HUES64 (cell line): ENCODE measurements at regions not wholly inside any gene's neighbourhood (a gene's known extent, or its start where the extent isn't known, plus 50 kb on each side); places are given as distances from the start of the nearest gene placed in this dataset.

Experiments
- H3K27ac ChIP-seq: 2 replicates; pipeline ENCODE4 v1.7.0; 2013; ENCODE audit warnings: low read depth, low read length, inconsistent platforms
- H3K27me3 ChIP-seq: 2 replicates; pipeline ENCODE4 v1.6.1; 2013; ENCODE audit warnings: mild to moderate bottlenecking, low read length; ENCODE audit not compliant: insufficient read depth
- H3K36me3 ChIP-seq: 2 replicates; pipeline ENCODE4 v1.6.1; 2013; ENCODE audit warnings: mild to moderate bottlenecking, low read length; ENCODE audit not compliant: insufficient read depth
- H3K4me1 ChIP-seq: 2 replicates; pipeline ENCODE4 v1.6.1; 2013; ENCODE audit warnings: mild to moderate bottlenecking, low read length, moderate library complexity; ENCODE audit not compliant: insufficient read depth
- H3K4me3 ChIP-seq: 2 replicates; pipeline ENCODE4 v1.5.1; 2013; ENCODE audit warnings: mild to moderate bottlenecking, low read length, moderate library complexity
- H3K9ac ChIP-seq: 2 replicates; pipeline ENCODE4 v1.6.1; 2013; ENCODE audit warnings: mild to moderate bottlenecking, low read depth, low read length
- H3K9me3 ChIP-seq: 2 replicates; pipeline ENCODE4 v1.6.1; 2013; ENCODE audit warnings: low read depth, low read length; ENCODE audit not compliant: insufficient read depth
- WGBS: fragments of 150-250, 120-280 bp; methylation state at CpG from one replicate; pipeline ENCODE4 v1.1.7; 2013; ENCODE audit warnings: missing lambda C conversion rate; 5-methylcytosine and 5-hydroxymethylcytosine counted together

DNA sequence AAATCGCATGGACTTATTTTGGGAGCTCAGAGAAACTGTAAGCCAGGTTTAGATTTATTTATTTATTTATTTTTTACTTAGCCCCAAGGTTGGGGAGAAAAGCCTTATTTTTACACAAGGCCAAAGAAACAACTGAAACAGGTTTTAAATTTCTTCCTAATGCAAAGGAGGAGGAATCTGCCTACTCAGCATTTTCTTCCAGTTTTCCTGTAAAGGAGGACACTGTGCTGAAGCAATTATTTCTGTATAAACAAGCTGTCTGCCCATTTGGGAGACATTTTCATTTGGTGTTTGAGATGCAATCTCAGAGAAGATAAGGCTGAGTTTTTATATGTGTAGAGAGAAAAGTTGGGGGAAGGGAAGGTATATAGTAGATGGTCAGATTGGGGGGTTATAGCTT lies 125.0 kb downstream of the ETAA1 start:
- H3K36me3 ChIP-seq = no peaks in the 10 kb centered on the region
- H3K9me3 ChIP-seq = no peaks in the 10 kb centered on the region
- no peak overlapping the region for H3K27ac ChIP-seq
- H3K4me3 ChIP-seq = no peak overlapping the region
- WGBS = no CpG with 5 or more reads among the region's 1 CpG
- H3K9ac ChIP-seq = no peak overlapping the region
- no peaks in the 10 kb centered on the region for H3K27me3 ChIP-seq
- H3K4me1 ChIP-seq = no peaks in the 10 kb centered on the region; the same call in 1 of the 2 replicates

GRCh38 chr2:67524213-67524612 lies 127.1 kb downstream of the ETAA1 start:
- Histone ChIP-seq H3K27me3 (no peaks in the 10 kb centered on the region), H3K27ac (no peak overlapping the region), H3K36me3 (no peaks in the 10 kb centered on the region), H3K4me1 (no peaks in the 10 kb centered on the region; the same call in 1 of the 2 replicates), H3K4me3 (no peak overlapping the region), H3K9ac (no peak overlapping the region), H3K9me3 (0 out of 2 replicates have a peak, but pooled peaks cover 3% of the 10 kb centered on the region)
- WGBS = 91% methylated on average over 2 of the region's 2 CpGs

- Histone ChIP-seq H3K9ac (no peak overlapping the region), H3K36me3 (no peaks in the 10 kb centered on the region), H3K4me3 (no peak overlapping the region), H3K27ac (no peak overlapping the region), H3K4me1 (no peaks in the 10 kb centered on the region; the same call in 1 of the 2 replicates), H3K27me3 (no peaks in the 10 kb centered on the region), H3K9me3 (0 out of 2 replicates have a peak, but pooled peaks cover 3% of the 10 kb centered on the region)
These were observed 127.6 kb downstream of the ETAA1 start for GRCh38 chr2:67524777-67525176.

- Histone ChIP-seq H3K4me1 (no peaks in the 10 kb centered on the region; the same call in 1 of the 2 replicates), H3K9ac (no peak overlapping the region), H3K27me3 (no peaks in the 10 kb centered on the region), H3K36me3 (no peaks in the 10 kb centered on the region), H3K9me3 (0 out of 2 replicates have a peak, but pooled peaks cover 3% of the 10 kb centered on the region), H3K27ac (no peak overlapping the region), H3K4me3 (no peak overlapping the region)
- 91% methylated on average over 4 of the region's 4 CpGs for WGBS
These were observed 129.2 kb downstream of the ETAA1 start for GRCh38 chr2:67526283-67526682.

DNA sequence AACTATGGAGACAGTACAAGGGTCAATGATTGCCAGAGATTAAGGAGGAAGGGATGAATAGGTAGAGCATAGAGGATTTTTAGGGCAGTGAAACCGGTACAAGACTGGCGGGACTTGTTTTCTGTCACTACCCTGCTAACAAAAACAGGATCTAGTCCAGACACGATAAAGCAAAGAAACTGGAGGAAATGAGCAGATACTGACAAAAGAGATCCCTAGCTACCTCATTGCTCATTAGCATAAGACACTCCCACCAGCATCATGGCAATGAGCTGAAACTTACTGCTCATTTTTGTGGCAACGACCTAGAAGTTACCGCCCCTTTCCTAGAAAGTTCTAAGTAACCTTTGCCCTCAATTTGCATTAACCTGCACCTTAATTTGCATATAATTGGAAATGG lies 131.2 kb downstream of the ETAA1 start:
- Histone ChIP-seq H3K9me3 (0 out of 2 replicates have a peak, but pooled peaks cover 3% of the 10 kb centered on the region), H3K9ac (no peak overlapping the region), H3K4me3 (no peak overlapping the region), H3K36me3 (no peaks in the 10 kb centered on the region), H3K27me3 (no peaks in the 10 kb centered on the region), H3K27ac (no peak overlapping the region), H3K4me1 (no peaks in the 10 kb centered on the region; the same call in 1 of the 2 replicates)
- WGBS = 91% methylated on average over 5 of the region's 5 CpGs

DNA sequence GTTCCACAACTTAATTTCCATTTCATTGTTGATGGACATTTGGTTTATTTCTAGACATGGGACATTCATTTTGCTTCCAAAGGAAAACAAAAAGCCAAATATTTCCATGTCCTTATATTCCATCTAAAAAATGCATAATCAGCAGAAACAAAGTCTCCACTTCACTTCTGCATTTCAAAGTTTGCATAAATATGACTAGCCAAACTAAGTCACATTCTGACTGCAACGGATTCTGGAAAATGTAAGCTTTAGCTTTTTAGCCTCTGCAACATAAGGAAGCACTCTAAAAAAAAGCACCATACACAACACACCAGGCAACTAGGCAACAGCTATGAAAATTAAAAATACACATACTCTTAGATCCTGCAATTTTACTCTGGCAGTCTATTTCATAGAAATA lies 135.3 kb downstream of the ETAA1 start:
- Histone ChIP-seq H3K27me3 (no peaks in the 10 kb centered on the region), H3K4me1 (no peaks in the 10 kb centered on the region), H3K4me3 (no peak overlapping the region), H3K9ac (no peak overlapping the region), H3K27ac (no peak overlapping the region), H3K36me3 (no peaks in the 10 kb centered on the region), H3K9me3 (0 out of 2 replicates have a peak, but pooled peaks cover 3% of the 10 kb centered on the region)
- WGBS = 90% methylated on average over 1 of the region's 1 CpG

DNA sequence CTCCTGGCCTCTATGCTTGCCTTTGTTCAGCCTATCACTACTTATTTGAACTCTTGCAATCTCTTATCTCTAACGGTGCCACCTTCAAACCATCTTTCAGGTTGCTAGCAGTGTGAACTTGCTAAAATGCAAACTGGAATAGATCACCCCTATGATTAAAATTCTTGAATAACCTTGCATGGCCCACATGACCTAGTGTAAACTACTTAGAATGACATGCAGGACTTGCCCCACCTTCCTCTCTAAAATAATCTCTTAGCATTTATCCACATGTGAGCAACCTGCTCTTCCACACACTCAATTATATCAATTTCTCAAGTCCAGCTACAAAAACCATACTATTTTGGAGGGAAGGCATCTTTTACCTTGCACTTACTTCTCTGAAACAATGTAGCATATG lies 137.6 kb downstream of the ETAA1 start:
- no peaks in the 10 kb centered on the region for H3K27me3 ChIP-seq
- no peaks in the 10 kb centered on the region for H3K36me3 ChIP-seq
- H3K9me3 ChIP-seq = peaks cover 7% of the 10 kb centered on the region; the same call in 1 of the 2 replicates
- H3K4me3 ChIP-seq = no peak overlapping the region
- H3K27ac ChIP-seq = no peak overlapping the region
- H3K9ac ChIP-seq = no peak overlapping the region
- no peaks in the 10 kb centered on the region for H3K4me1 ChIP-seq
- WGBS = 91% methylated on average over 1 of the region's 1 CpG

DNA sequence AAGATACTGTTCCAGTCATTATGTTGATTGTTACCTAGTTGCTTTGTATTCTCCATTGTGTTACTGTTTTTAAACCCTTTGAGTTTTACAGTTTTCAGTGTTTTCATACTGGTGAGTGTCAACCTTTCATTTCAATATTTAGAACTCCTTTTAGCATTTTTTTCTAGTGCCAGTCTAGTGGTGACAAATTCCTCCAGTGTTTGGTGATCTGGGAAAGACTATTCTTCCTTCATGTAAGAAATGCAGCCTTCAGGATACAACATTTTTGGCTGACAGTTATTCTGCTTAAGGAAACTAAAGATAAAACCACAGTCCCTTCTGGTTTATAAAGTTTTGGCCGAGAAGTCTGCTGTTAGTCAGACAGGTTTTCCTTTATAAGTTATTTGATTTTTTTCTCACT lies 143.8 kb downstream of the ETAA1 start:
- H3K4me1 ChIP-seq = no peaks in the 10 kb centered on the region
- no CpG with 5 or more reads among the region's 1 CpG for WGBS
- peaks cover 11% of the 10 kb centered on the region; the same call in 1 of the 2 replicates for H3K9me3 ChIP-seq
- H3K27ac ChIP-seq = no peak overlapping the region
- no peaks in the 10 kb centered on the region for H3K27me3 ChIP-seq
- H3K36me3 ChIP-seq = no peaks in the 10 kb centered on the region
- H3K4me3 ChIP-seq = no peak overlapping the region
- no peak overlapping the region for H3K9ac ChIP-seq

GRCh38 chr2:67544286-67544685 lies 147.2 kb downstream of the ETAA1 start:
- Histone ChIP-seq H3K4me3 (no peak overlapping the region), H3K9ac (no peak overlapping the region), H3K4me1 (peaks cover 11% of the 10 kb centered on the region; the same call in 1 of the 2 replicates), H3K9me3 (0 out of 2 replicates have a peak, but pooled peaks cover 8% of the 10 kb centered on the region), H3K27me3 (no peaks in the 10 kb centered on the region), H3K27ac (no peak overlapping the region), H3K36me3 (no peaks in the 10 kb centered on the region)
- 69% methylated on average over 2 of the region's 2 CpGs for WGBS

GRCh38 chr2:67548317-67549201 lies 151.4 kb downstream of the ETAA1 start:
- H3K9ac ChIP-seq = no peak overlapping the region
- peaks cover 11% of the 10 kb centered on the region; the same call in 1 of the 2 replicates for H3K4me1 ChIP-seq
- H3K4me3 ChIP-seq = no peak overlapping the region
- H3K27me3 ChIP-seq = no peaks in the 10 kb centered on the region
- H3K27ac ChIP-seq = no peak overlapping the region
- WGBS = 58% methylated on average over 5 of the region's 5 CpGs
- H3K9me3 ChIP-seq = 0 out of 2 replicates have a peak, but pooled peaks cover 3% of the 10 kb centered on the region
- no peaks in the 10 kb centered on the region for H3K36me3 ChIP-seq

- Histone ChIP-seq H3K4me1 (no peaks in the 10 kb centered on the region), H3K9ac (no peak overlapping the region), H3K27me3 (no peaks in the 10 kb centered on the region), H3K9me3 (no peaks in the 10 kb centered on the region), H3K4me3 (no peak overlapping the region), H3K36me3 (no peaks in the 10 kb centered on the region), H3K27ac (no peak overlapping the region)
- WGBS = 97% methylated on average over 3 of the region's 3 CpGs
These were observed 162.0 kb downstream of the ETAA1 start for GRCh38 chr2:67559156-67559555.
